GM03348 (cell line): ENCODE measurements at regions not wholly inside any gene's neighbourhood (a gene's known extent, or its start where the extent isn't known, plus 50 kb on each side); places are given as distances from the start of the nearest gene placed in this dataset.
"Not testable (repeated sequence)": the region's sequence is repeated elsewhere in the genome, so short reads cannot be mapped to it uniquely, and the experiment has no call there.

Source experiments
- DNase-seq: peaks from one replicate; pipeline ENCODE4 v3.0.0; 2012; ENCODE audit warnings: low spot score

DNA sequence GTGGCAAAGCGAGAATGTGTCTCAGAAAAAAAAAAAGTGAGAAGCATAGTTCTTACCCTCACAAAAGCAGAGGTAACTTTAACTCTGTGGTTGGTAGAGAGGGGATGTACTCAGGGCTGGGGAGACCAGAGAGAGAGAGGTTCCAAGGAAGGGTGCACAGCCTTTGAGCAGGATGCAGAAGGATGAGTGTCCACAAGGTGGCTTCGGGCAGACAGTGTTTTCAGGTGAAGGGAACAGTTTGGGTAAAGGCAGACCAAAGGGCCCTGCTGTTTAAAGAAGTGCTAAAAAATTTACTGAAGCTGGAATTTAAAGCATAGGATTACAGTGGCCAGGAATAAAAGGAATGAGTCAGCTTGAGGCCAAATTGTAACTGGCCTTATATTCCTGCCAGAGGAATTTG is 2240.6 kb downstream of the EPHA3 start:
- not testable (repeated sequence) for DNase-seq

DNA sequence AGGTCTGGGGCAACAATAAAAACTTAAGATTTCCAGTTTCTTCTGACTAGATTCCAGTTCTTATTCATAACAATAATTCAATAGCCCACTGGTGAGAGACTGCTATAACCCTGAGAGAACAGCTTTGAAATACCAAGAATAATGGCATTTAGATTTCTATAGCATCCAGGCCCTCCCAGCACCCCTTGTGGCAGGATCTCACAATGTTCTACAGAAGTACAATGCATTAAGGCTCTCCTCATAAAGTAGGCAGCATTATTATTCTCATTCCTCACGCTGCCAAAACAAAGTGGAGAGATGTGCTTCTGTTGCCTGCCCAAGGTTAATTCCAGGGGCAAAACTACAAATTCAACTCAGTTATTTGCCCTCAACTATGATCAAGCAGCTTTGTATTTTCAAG is 2241.7 kb downstream of the EPHA3 start:
- not testable (repeated sequence) for DNase-seq

DNA sequence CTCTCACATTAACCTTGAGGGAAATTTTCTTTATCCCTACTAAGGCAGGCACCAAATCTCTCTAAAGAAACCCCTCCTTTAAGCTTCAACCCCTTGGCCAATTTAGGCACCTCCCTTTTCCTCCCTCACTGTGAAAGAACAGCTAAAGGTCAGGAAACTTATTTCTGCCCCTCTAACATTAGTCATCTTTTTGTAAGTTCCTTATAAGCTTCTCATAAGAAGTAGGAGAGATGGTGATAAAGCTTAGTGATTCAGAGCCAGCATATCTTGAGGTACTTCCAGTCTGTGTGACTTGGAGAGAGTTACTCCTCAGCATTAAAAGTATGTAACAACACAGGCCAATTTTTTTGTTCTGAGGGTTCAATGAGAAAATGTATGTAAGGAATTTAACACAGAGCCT is 2244.7 kb downstream of the EPHA3 start:
- not testable (repeated sequence) for DNase-seq

DNA sequence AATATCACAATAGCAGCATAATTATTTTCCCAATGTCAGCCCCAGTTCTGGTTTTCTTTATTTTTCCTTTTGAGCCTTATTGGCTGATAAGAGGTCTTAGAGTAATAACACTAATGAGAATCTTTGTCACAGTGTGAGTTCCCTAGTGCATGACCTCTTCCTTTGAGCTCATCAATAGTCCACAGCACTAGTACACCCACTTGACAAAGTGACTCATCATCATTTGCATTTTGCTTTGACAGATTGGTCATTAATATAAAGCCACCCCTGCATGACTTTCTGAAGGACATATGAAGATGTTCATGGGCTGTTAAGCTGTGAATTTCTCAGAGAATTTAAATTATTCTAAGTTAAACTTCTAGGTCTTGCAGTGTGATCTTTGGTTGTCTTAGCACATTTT is 2251.9 kb downstream of the EPHA3 start:
- not testable (repeated sequence) for DNase-seq

DNA sequence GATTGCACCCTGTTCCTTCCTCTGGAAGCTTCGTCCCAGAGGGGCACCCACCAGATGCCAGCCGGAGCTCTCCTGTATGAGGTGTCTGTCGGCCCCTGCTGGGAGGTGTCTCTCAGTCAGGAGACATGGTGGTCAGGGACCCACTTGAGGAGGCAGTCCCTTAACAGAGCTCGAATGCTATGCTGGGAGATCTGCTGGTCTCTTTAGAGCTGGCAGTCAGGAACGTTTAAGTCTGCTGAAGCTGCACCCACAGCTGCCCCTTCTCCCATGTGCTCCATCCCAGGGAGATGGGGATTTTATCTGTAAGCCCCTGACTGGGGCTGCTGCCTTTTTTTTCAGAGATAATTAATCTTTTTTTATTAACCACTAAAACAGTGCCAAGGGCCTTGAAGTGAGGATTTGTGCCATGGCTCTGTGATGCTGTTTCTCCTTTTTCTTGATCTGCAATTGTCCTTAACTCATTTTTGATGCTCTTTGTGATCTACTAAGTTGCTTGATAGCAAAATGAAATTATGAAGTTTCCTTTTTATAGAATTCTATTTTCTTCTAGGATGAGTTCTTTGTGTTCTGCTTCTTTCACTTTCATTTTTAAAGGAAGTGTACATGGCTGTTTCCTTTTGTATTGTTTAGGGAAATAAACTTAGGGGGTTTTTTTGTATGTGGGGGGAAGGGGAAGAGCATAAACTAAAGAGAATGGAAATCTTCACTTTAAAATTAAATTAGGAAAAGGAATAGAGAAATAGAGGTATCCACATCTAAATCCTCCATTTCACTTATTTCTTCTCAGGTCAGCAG is 2275.9 kb downstream of the EPHA3 start:
- DNase-seq, result peak; percentile 1

DNA sequence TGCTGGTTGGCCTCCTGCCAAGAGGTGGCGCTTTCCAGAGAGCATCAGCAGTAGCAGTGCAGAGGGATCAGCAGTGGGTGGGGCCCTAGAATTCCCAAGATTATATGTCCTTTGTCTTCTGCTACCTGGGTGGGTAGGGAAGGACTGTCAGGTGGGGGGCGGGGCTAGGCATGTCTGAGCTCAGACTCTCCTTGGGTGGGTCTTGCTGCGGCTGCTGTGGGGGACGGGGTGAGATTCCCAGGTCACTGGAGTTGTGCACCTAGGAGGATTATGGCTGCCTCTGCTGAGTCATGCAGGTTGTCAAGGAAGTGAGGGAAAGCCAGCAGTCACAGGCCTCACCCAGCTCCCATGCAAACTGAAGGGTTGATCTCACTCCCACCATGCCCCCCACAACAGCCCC is 2296.5 kb downstream of the EPHA3 start:
- DNase-seq, result not testable (repeated sequence)

DNA sequence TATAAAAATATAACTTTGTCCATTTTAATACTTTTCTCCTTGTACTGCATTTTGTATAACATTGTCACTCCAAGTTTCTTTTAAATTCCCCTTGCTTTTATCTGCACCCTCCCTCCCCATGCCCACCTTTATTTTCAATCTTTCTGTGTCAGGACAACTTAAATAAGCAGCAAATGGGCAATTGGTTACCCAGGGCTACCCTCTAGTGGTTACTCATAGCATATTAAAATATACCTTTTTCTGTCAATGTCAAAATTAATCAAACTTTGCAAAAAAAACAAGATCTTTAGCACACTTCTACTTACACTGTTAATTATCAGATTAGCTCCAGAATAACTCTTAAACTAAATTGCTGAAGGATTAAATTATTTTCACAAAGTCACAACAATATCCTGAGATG is 2334.6 kb downstream of the EPHA3 start:
- not testable (repeated sequence) for DNase-seq

DNA sequence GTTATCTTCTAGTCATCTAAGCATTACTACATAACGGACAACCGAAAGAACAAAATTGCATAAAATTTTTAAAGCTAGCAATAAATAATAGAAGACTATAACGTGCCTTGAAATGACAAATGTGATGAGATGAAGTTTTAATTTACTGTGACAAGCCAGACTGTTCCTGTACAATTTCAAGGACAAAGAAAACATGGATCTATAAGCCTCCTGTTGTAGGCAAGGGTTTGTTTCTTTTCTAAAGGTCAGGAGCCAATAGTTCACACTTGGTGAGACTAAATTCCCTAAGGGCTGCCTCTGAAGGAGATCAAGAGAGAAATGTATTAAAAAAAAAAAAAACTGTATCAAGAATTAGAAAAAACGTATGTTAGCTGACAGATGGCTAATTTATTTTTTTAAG is 2335.1 kb downstream of the EPHA3 start:
- DNase-seq, result not testable (repeated sequence)

DNA sequence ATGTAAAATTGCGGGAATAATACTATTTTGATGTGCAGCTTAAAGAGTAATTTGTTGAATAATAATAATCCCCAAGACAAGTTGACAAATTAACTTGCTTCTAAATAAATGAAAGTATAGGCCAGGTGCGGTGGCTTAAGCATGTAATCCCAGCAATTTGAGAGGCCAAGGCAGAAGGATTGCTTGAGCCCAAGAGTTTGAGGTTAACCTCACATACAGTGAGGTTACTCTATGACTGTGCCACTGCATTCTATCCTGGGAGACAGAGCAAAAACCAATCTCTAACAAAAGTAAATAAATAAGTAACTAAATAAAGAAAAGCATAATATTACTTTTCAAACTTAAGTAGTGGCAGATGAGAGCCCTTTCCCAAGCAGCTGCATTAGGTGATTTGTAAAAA is 2341.0 kb downstream of the EPHA3 start:
- not testable (repeated sequence) for DNase-seq

DNA sequence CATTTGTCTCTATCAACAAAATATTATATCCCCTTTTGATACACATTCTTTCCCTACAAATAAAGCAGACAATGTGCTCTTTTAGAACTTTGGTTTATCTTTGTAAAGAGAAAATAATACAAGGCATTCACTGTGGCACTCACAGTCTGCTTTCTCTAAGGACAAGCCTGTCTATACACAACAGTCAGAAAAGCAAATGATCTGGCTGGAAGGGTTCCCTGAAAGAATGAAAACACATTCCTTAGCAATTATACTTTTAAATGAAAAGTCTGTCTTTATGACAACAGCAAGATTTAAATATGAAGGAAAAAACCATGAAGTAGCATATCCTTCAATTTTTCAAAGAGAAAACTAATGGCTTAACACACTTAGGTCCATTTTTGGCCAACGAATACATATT is 2359.1 kb downstream of the EPHA3 start:
- not testable (repeated sequence) for DNase-seq

DNA sequence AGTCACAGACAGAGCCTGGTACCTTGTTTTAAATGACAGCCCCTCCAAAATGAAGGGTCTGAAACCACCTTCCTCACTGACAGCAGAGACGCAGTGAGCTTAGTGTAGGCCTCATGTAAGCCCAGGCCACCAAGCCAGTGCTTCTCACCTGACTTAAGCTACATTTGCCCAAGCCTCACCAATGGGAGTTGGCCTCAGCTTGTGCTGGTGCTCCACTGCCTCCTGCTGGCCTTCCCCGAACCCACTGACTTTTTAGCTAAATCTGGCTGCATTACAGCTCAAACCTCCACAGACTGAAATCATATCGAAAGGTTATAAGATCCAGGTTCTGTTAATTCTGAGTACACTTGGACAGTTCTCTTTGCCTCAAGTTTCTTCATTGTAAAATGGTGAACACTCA is 2361.8 kb downstream of the EPHA3 start:
- not testable (repeated sequence) for DNase-seq

DNA sequence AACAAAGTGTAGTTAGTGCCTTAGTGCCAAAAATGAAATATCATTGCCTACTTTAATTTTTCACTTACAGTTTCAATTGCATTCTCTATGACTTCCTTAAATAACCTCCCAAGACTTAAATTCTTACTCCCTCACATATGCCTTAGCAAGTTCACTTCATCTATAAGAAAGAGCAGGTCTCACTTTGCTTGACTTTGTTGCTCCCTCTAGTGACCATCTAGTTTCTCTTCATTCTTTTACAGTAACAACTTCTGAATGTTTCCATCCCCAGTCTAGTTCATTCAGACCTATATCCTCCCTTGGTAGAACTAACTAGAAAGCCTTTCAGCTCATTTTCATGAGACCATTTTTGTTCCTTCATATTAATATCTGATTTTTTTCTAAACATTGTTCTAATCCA is 2377.6 kb downstream of the EPHA3 start:
- DNase-seq, result peak; percentile 3

DNA sequence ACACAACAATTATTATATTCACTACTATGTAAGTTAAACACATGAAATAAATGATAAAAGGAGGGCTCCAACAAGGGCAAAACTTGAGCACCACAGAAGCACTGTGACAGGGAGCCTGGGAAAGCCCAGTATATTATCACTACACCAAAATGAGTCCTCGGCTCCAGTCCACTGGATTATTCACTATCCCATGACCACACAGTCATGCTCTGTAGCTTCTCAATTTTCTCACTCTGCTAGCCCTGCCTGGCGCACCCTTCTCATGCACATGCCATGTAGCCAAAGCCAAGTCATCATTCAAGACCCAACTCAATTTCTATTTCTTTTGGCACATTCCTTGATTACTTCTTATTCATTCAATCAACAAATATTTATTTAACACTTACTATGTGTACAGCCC is 2378.5 kb downstream of the EPHA3 start:
- not testable (repeated sequence) for DNase-seq

DNA sequence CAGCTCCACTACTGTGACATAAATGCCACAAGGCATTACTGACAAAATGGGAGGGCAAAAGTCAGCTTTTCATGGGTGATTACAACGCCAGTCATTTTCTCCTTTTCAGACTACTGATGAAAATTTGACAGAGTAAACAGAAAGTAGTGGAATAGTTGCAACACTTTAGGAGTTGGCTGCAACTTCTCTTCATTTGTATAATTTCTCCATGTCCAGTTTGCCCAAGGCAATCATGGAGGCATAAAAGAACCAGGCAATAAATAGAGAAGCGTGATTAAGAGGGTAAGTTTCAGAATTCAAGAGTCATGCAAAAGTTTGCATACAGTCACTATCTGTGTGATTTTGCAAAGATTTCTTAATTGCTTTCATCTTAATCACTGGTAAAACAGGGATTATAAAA is 2390.3 kb downstream of the EPHA3 start:
- not testable (repeated sequence) for DNase-seq

DNA sequence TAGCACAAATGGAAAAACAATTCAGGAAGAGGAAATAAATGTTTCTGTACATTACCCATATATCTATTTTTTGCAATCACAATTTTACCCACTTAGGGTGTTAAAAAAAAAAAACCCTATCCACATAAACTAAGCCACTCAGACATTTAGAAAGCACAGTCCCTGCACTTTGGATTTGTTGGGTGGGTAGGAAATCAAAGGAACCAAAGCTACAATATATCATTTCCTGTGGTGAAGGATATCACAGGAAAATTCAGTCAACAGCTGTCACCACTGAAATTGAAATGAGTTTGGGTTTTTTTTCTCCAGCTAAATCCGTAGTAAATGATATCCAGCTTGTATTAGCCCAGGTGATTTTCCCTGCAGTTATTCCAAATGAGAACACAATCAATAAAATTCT is 2392.4 kb downstream of the EPHA3 start:
- DNase-seq, result not testable (repeated sequence)

DNA sequence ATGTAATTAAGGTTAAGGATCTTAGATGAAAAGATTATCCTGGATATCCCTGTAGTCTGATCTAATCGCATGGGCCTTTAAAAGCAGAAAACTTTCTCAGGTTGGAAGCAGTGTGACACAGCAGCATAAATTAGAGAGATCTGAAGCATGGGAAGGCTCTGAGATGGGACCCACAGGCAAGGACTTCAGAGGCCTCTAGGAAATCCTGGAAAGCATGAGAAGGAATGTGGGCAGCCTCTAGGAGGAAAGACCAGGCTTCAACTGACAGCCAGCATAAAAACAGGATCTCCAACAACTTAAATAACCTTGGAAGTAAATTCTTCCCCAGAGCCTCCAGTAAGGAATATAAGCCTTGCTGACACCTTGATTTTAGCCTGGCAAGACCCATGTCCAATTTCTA is 2397.5 kb downstream of the EPHA3 start:
- DNase-seq, result not testable (repeated sequence)
